ENCODE measurements at regions not wholly inside any gene's neighbourhood (a gene's known extent, or its start where the extent isn't known, plus 50 kb on each side); places are given as distances from the start of the nearest gene placed in this dataset.

DNA sequence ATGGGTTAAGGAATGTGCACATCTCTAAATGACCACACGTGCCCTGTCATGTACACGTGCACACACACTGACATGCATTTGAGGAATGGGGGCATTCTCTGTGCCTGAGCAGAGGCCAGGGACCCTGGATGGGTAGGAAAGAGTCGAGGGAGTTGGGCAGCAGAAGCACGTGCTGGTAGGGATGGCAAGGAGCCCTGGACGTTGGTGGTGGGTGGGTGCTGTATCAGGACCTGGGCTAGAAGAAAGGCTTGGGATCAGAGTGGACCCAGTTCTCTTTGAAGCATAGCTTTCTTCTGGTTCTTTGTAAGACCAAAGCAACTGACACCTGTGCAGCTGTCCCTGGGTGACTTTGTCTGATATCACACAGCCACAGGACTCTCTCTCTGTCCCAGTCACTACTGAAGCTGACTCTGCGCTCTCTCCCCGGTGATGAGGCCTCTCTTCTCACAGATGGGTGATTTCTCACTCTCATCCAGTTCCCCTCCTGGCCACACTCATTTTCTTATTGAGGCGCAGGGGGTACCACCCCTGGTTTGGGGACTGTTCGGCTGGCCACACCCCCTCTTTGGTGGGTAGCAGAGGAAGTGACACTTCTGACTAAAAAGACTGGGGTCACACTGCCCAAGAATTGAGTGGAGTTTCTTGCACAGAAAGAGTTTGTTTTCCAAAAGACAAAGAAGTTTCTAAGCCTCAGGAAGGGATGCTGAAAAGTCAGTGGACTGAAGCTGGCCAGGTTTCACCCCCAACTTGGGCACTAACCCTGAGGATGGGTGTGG is 171.7 kb upstream of the RTL1 start:
- Histone ChIP-seq H3K4me1 (peaks cover 0 to 9% (median 6%) of the 10 kb centered on the region in 9 donors), H3K9me3 (no peaks in the 10 kb centered on the region), H3K36me3 (no peaks in the 10 kb centered on the region), H3K4me3 (no peak overlapping the region), H3K27me3 (peaks cover 4 to 81% (median 75%) of the 10 kb centered on the region in 7 donors), H3K27ac (no peak overlapping the region)
- DNase-seq: no peak
- no peak for ATAC-seq
- WGBS, 2 donors: 66 to 75% methylated on average over 9 of the region's 9 CpGs
- intact Hi-C loops (cut with DNase I): no loop called here
- TF ChIP-seq, protein P1, sequence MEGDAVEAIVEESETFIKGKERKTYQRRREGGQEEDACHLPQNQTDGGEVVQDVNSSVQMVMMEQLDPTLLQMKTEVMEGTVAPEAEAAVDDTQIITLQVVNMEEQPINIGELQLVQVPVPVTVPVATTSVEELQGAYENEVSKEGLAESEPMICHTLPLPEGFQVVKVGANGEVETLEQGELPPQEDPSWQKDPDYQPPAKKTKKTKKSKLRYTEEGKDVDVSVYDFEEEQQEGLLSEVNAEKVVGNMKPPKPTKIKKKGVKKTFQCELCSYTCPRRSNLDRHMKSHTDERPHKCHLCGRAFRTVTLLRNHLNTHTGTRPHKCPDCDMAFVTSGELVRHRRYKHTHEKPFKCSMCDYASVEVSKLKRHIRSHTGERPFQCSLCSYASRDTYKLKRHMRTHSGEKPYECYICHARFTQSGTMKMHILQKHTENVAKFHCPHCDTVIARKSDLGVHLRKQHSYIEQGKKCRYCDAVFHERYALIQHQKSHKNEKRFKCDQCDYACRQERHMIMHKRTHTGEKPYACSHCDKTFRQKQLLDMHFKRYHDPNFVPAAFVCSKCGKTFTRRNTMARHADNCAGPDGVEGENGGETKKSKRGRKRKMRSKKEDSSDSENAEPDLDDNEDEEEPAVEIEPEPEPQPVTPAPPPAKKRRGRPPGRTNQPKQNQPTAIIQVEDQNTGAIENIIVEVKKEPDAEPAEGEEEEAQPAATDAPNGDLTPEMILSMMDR (IDR thresholded peaks at IDR 0.05): no peak

DNA sequence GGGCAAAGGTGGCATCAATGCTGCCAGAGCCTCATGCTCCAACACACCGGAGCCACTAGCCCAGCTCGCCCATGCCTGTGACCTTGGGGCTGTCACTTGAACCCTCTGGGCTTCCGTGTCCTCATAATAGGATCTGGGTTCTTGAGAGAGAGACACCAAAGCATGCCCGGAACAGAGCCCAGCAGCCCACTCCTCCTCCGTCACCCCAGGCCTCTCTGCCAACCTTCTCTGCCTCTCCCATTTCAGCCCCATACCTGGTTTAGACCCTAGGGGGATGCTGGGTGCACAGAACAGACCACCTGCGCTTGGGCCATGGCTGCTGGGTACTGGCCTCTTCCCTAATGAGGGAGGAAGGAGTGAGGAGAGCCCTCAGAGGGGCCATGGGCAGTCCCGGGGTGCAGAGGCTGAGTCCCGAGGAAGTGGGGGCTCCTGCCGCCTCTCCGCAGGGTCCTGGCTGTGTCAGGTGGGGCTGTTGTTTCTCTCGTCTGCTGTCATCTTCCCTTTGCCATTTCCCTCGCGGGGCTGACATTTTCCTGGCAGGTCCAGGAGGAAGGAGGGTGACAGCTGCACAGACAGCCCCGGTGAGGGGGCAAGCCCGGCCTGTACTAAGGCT is 172.4 kb upstream of the RTL1 start:
- intact Hi-C loops (cut with DNase I): no loop called here
- Histone ChIP-seq H3K4me1 (peaks cover 0 to 9% (median 6%) of the 10 kb centered on the region in 9 donors), H3K27me3 (peaks cover 4 to 80% (median 74%) of the 10 kb centered on the region in 7 donors), H3K27ac (no peak overlapping the region), H3K4me3 (no peak overlapping the region), H3K9me3 (peaks cover 0 to 3% (median 0%) of the 10 kb centered on the region in 11 donors), H3K36me3 (no peaks in the 10 kb centered on the region)
- DNase-seq: no peak
- TF ChIP-seq, protein P1 (IDR thresholded peaks at IDR 0.05): no peak
- 52 to 61% methylated on average over 15 of the region's 15 CpGs for WGBS, 2 donors
- ATAC-seq: no peak

DNA sequence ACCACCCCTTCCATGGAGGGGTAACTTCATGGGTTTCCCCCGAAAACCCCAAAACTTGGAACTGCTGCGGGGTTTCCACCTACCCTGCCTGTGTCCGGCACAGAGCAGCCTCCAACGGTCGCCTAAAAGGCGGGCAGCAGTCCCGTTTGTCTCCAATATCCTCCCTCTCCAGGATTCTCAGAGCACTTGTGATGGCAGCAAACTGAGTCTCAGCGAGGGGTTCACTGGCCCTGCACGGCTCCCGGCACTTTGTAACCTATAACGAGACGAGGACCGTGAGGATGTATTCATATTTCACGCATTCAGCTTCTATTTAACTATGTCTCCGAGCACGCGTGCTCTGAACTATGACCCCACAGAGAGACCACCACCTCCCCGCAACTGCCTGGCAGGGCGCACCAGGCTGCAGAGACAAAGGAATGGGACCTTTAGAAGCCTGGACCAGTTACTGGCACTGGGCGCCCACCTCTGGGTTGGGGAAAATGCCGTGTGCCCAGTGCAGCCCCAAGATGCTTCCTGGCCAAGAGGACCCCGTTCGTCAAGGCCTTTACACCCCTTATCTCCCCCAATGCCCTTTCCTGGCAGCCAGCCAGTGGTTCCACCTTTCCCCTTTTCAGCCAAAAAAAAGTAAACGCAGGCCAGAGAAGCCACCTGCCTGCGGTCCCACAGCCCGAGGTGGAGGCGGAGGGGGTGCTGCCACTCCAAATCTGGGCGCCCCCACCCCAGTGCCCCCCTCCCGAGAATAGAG is 173.1 kb upstream of the RTL1 start:
- TF ChIP-seq, protein P1 (IDR thresholded peaks at IDR 0.05): no peak
- Histone ChIP-seq H3K4me3 (no peak overlapping the region), H3K27ac (no peak overlapping the region), H3K9me3 (peaks cover 0 to 10% (median 0%) of the 10 kb centered on the region in 11 donors), H3K4me1 (peaks cover 0 to 9% (median 6%) of the 10 kb centered on the region in 9 donors), H3K36me3 (no peaks in the 10 kb centered on the region), H3K27me3 (peaks cover 4 to 79% (median 68%) of the 10 kb centered on the region in 7 donors)
- ATAC-seq (no peak), DNase-seq (no peak)
- intact Hi-C loops (cut with DNase I): no loop called here
- WGBS, 2 donors: 57 to 59% methylated on average over 29 of the region's 29 CpGs

DNA sequence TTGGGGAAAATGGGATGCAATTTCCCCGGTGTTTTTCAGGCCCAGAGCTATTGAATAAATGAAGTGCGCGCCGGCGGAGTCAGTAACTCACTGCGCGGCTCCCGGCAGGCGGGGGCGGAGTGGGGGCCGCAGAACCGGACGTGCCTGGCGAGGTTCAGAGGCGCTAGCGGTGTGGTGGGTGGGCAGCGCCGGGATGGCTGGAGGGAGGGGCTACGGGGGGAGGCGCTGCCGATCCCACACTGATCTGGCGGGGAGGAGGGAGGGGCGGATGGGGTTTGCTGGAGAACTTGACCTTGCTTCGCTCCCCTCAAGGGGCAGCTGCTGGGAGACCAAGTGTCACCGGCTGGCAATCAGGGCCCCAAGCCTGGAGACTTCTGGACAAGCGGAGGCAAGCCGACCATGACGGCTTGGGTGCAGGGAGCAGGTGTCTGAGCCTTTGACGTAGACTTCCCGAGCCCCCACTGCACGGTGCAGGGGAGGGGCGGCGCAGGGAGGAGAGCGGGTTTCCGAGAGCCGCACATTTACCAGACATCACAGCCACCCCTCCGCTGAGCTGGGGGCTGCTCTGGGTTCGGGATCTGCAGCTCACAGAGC is 174.1 kb upstream of the RTL1 start:
- intact Hi-C loops (cut with DNase I): no loop called here
- Histone ChIP-seq H3K4me3 (peak overlapping the region in 5 of 10 donors; percentile 8 to 20 (median 14)), H3K36me3 (no peaks in the 10 kb centered on the region), H3K9me3 (peaks cover 0 to 13% (median 0%) of the 10 kb centered on the region in 11 donors), H3K27ac (no peak overlapping the region), H3K4me1 (peaks cover 0 to 9% (median 6%) of the 10 kb centered on the region in 9 donors), H3K27me3 (peaks cover 4 to 85% (median 67%) of the 10 kb centered on the region in 7 donors)
- DNase-seq: no peak
- 4 to 5% methylated on average over 35 to 38 of the region's 38 CpGs for WGBS, 2 donors
- TF ChIP-seq, protein P1 (IDR thresholded peaks at IDR 0.05): no peak
- ATAC-seq: peak in 1 of 8 donors; percentile 60
